Ovary (tissue), 3 donors: ENCODE measurements at regions not wholly inside any gene's neighbourhood (a gene's known extent, or its start where the extent isn't known, plus 50 kb on each side); places are given as distances from the start of the nearest gene placed in this dataset.

Experiments used
- EP300 ChIP-seq: sonication (generic); formaldehyde crosslinking; IDR thresholded peaks from one replicate; pipeline ENCODE4 v1.6.1; 2017; ENCODE audit warnings: antibody characterized with exemption
- POLR2A ChIP-seq: fragments of 450-650 bp; IDR thresholded peaks from one replicate; pipeline ENCODE4 v1.6.1; 2017; ENCODE audit warnings: antibody characterized with exemption, mild to moderate bottlenecking, moderate library complexity
- TF ChIP-seq, protein P1 (sequence below), 3 donors: fragments of 450-650 bp in 2 of 3; fragments of 200-600 bp in 1 of 3; IDR thresholded peaks; one replicate each; pipeline versions ENCODE4 v1.5.1 to v1.8.0; 2016 to 2022; ENCODE audit warnings: antibody characterized with exemption in 3 of 3, mild to moderate bottlenecking in 1 of 3
- donor health status: DM: no; HTN: no; CAD: no.

GRCh38 chr12:75917715-75918114 lies 113.9 kb downstream of the PHLDA1 start:
- TF ChIP-seq POLR2A (no peak), EP300 (no peak)
- TF ChIP-seq, protein P1, sequence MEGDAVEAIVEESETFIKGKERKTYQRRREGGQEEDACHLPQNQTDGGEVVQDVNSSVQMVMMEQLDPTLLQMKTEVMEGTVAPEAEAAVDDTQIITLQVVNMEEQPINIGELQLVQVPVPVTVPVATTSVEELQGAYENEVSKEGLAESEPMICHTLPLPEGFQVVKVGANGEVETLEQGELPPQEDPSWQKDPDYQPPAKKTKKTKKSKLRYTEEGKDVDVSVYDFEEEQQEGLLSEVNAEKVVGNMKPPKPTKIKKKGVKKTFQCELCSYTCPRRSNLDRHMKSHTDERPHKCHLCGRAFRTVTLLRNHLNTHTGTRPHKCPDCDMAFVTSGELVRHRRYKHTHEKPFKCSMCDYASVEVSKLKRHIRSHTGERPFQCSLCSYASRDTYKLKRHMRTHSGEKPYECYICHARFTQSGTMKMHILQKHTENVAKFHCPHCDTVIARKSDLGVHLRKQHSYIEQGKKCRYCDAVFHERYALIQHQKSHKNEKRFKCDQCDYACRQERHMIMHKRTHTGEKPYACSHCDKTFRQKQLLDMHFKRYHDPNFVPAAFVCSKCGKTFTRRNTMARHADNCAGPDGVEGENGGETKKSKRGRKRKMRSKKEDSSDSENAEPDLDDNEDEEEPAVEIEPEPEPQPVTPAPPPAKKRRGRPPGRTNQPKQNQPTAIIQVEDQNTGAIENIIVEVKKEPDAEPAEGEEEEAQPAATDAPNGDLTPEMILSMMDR (IDR thresholded peaks at IDR 0.05), result no peak
